H1 (cell line): ENCODE measurements at regions not wholly inside any gene's neighbourhood (a gene's known extent, or its start where the extent isn't known, plus 50 kb on each side); places are given as distances from the start of the nearest gene placed in this dataset.

Experiments
- CEBPB ChIP-seq: IDR thresholded peaks from 2 replicates; pipeline ENCODE4 v1.6.1; 2012; ENCODE audit warnings: low read depth, low read length
- FOSL1 ChIP-seq: IDR thresholded peaks from 2 replicates; pipeline ENCODE4 v1.6.1; 2011; ENCODE audit warnings: mild to moderate bottlenecking, low read depth, low read length, moderate library complexity; ENCODE audit not compliant: insufficient read depth
- KDM1A ChIP-seq: fragments of 200-600, 300-600 bp; sonication (generic); IDR thresholded peaks from 2 replicates; pipeline ENCODE4 v1.7.1; 2016; ENCODE audit warnings: mild to moderate bottlenecking, low read length, borderline replicate concordance
- POLR2A ChIP-seq, 2 experiments: IDR thresholded peaks; 1 replicate in 1 of 2; 2 replicates in 1 of 2; pipeline ENCODE4 v1.6.1; 2011; ENCODE audit warnings: low read depth in 2 of 2, low read length in 2 of 2, mild to moderate bottlenecking in 2 of 2; ENCODE audit errors: control extremely low read depth in 1 of 2
- POLR2AphosphoS5 ChIP-seq: IDR thresholded peaks from 2 replicates; pipeline ENCODE4 v1.6.1; 2011; ENCODE audit warnings: low read depth, low read length
- RFX5 ChIP-seq: IDR thresholded peaks from 2 replicates; pipeline ENCODE4 v1.6.1; 2011; ENCODE audit warnings: low read depth, low read length, improper control_type of control experiment, borderline replicate concordance
- TEAD4 ChIP-seq: IDR thresholded peaks from 2 replicates; pipeline ENCODE4 v1.6.1; 2012; ENCODE audit warnings: low read depth, low read length, inconsistent platforms, mixed read lengths
- YY1 ChIP-seq: IDR thresholded peaks from 2 replicates; pipeline ENCODE4 v1.6.1; 2011; ENCODE audit warnings: low read depth, mild to moderate bottlenecking, low read length
- TF ChIP-seq, protein P1 (sequence below), 3 experiments: IDR thresholded peaks; 1 replicate in 2 of 3; 2 replicates in 1 of 3; pipeline versions ENCODE4 v1.5.1 to v1.6.1; 2011; ENCODE audit warnings: low read length in 3 of 3, mild to moderate bottlenecking in 3 of 3, inconsistent platforms in 2 of 3, low read depth in 1 of 3, moderate library complexity in 1 of 3; ENCODE audit not compliant: insufficient read depth in 1 of 3; ENCODE audit errors: control extremely low read depth in 1 of 3
- TF ChIP-seq, protein P2 (sequence below): IDR thresholded peaks from 2 replicates; pipeline ENCODE4 v1.6.1; 2011; ENCODE audit warnings: low read length, improper control_type of control experiment
- TF ChIP-seq, protein P3 (sequence below): IDR thresholded peaks from 2 replicates; pipeline ENCODE4 v1.6.1; 2011; ENCODE audit warnings: low read depth, mild to moderate bottlenecking, low read length; ENCODE audit not compliant: insufficient read depth

DNA sequence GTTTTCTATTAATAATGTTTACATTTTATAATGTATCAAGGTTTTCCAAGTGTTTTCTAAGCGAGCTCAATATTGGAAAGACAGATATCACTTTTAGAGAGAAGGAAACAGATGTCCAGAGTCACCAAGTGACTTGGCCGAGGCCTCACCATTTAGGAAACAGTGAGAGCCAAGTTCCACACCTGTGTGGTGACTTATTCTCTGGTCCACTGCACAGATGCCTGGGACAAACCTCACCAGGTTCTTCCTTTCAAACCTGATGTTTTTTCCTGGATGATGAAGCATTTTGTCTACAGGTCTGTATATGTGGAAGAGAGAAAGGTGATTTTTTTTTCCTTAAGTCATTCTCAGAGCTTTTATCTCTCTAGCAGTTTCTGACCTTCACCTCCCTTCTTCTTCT lies 280.7 kb downstream of the LPIN1 start:
- TF ChIP-seq POLR2A (IDR thresholded peaks at IDR 0.05; ENCODE audit: control extremely low read depth in 1 of 2, low read depth in 2 of 2, low read length in 2 of 2) (no peak), FOSL1 (no peak), POLR2AphosphoS5 (no peak), CEBPB (no peak), TEAD4 (no peak), RFX5 (no peak), KDM1A (no peak), YY1 (no peak)
- TF ChIP-seq, protein P1, sequence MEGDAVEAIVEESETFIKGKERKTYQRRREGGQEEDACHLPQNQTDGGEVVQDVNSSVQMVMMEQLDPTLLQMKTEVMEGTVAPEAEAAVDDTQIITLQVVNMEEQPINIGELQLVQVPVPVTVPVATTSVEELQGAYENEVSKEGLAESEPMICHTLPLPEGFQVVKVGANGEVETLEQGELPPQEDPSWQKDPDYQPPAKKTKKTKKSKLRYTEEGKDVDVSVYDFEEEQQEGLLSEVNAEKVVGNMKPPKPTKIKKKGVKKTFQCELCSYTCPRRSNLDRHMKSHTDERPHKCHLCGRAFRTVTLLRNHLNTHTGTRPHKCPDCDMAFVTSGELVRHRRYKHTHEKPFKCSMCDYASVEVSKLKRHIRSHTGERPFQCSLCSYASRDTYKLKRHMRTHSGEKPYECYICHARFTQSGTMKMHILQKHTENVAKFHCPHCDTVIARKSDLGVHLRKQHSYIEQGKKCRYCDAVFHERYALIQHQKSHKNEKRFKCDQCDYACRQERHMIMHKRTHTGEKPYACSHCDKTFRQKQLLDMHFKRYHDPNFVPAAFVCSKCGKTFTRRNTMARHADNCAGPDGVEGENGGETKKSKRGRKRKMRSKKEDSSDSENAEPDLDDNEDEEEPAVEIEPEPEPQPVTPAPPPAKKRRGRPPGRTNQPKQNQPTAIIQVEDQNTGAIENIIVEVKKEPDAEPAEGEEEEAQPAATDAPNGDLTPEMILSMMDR (IDR thresholded peaks at IDR 0.05; ENCODE audit: control extremely low read depth in 1 of 3, insufficient read depth in 1 of 3, low read depth in 1 of 3, low read length in 3 of 3), result no peak
- TF ChIP-seq, protein P2, sequence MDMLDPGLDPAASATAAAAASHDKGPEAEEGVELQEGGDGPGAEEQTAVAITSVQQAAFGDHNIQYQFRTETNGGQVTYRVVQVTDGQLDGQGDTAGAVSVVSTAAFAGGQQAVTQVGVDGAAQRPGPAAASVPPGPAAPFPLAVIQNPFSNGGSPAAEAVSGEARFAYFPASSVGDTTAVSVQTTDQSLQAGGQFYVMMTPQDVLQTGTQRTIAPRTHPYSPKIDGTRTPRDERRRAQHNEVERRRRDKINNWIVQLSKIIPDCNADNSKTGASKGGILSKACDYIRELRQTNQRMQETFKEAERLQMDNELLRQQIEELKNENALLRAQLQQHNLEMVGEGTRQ, result no peak
- TF ChIP-seq, protein P3, sequence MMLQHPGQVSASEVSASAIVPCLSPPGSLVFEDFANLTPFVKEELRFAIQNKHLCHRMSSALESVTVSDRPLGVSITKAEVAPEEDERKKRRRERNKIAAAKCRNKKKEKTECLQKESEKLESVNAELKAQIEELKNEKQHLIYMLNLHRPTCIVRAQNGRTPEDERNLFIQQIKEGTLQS, result no peak
